MG63 (cell line): ENCODE measurements at regions not wholly inside any gene's neighbourhood (a gene's known extent, or its start where the extent isn't known, plus 50 kb on each side); places are given as distances from the start of the nearest gene placed in this dataset.
A peak's percentile ranks its signal among the peaks of the same experiment; 100 is the strongest.

Experiments used
- DNase-seq: peaks from one replicate; pipeline ENCODE4 v3.0.0-alpha.2; 2020
- H3K27me3 ChIP-seq: fragments of 250-450 bp; sonication (Bioruptor Pico); 2 replicates; pipeline ENCODE4 v1.5.1; 2020; ENCODE audit warnings: mild to moderate bottlenecking, moderate library complexity
- H3K36me3 ChIP-seq: fragments of 250-450 bp; sonication (Bioruptor Pico); 2 replicates; pipeline ENCODE4 v1.5.1; 2020; ENCODE audit warnings: mild to moderate bottlenecking, moderate library complexity
- H3K4me3 ChIP-seq: fragments of 250-450 bp; sonication (Bioruptor Pico); 2 replicates; pipeline ENCODE4 v1.5.1; 2020; ENCODE audit warnings: mild to moderate bottlenecking, moderate library complexity
- H3K9me3 ChIP-seq: fragments of 250-450 bp; sonication (Bioruptor Pico); 2 replicates; pipeline ENCODE4 v1.5.1; 2020; ENCODE audit warnings: mild to moderate bottlenecking, moderate library complexity

- Histone ChIP-seq H3K27me3 (no peaks in the 10 kb centered on the region), H3K9me3 (no peaks in the 10 kb centered on the region), H3K36me3 (no peaks in the 10 kb centered on the region), H3K4me3 (no peak overlapping the region)
- no peak for DNase-seq
Observed at GRCh38 chr1:93815366-93816110, 63.5 kb downstream of the DNTTIP2 start.

GRCh38 chr1:93814795-93815340 is 64.1 kb downstream of the DNTTIP2 start:
- H3K36me3 ChIP-seq = no peaks in the 10 kb centered on the region
- no peaks in the 10 kb centered on the region for H3K27me3 ChIP-seq
- no peak overlapping the region for H3K4me3 ChIP-seq
- no peaks in the 10 kb centered on the region for H3K9me3 ChIP-seq
- no peak for DNase-seq

DNA sequence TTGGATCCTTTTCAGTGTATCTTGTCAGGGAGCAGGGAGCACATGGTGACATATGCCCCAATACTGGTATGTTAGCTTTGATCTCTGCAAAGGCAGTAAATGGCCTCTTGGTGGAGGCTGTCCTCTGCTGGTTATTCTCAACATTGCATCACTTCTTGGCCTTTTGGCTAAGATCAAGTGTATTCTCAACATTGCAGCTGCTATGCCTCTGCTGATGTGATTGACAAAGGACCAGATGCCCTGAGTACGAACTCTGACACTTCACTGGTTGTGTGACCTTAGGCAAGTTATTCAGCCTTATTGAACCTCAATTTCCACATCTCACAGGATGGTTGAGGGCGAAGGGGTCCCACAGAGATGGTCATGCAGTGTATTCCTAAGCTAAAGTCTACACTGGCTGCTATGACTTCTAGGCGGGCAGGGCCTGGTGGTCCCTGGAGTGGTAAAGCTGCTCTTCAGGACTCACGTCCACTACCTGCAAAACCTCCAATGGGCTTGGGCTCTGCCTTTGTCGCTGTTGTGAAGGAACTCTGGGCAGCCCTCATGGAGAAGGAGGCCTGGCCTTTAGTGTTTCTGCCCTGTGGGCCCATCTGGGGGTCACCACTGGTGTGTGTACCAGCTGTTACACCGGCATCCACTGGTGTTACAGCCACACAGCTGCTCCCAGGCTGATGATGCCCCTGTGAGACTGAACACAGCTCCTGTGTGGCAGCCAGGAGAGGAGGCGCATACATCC is 64.8 kb downstream of the DNTTIP2 start:
- H3K9me3 ChIP-seq = no peaks in the 10 kb centered on the region
- no peaks in the 10 kb centered on the region for H3K27me3 ChIP-seq
- H3K4me3 ChIP-seq = no peak overlapping the region
- H3K36me3 ChIP-seq = no peaks in the 10 kb centered on the region
- DNase-seq = peak; percentile 51

- DNase-seq = peak; percentile 19
- no peak overlapping the region for H3K4me3 ChIP-seq
Observed at GRCh38 chr1:93813076-93813475, 65.9 kb downstream of the DNTTIP2 start.

GRCh38 chr1:93811326-93812065 is 67.5 kb downstream of the DNTTIP2 start:
- no peaks in the 10 kb centered on the region for H3K27me3 ChIP-seq
- no peaks in the 10 kb centered on the region for H3K36me3 ChIP-seq
- DNase-seq = no peak
- peaks cover 9% of the 10 kb centered on the region for H3K9me3 ChIP-seq
- no peak overlapping the region for H3K4me3 ChIP-seq

More at GRCh38 chr1:93813076-93813475, 65.9 kb downstream of the DNTTIP2 start:
- Histone ChIP-seq H3K36me3 (no peaks in the 10 kb centered on the region), H3K9me3 (peaks cover 5% of the 10 kb centered on the region), H3K27me3 (no peaks in the 10 kb centered on the region)

- Histone ChIP-seq H3K4me3 (no peak overlapping the region), H3K36me3 (no peaks in the 10 kb centered on the region), H3K27me3 (no peaks in the 10 kb centered on the region), H3K9me3 (peaks cover 9% of the 10 kb centered on the region)
- DNase-seq = no peak
Observed at GRCh38 chr1:93810316-93810715, 68.7 kb downstream of the DNTTIP2 start.

GRCh38 chr1:93808871-93809270 is 70.1 kb downstream of the DNTTIP2 start:
- H3K9me3 ChIP-seq = peaks cover 9% of the 10 kb centered on the region
- H3K36me3 ChIP-seq = no peaks in the 10 kb centered on the region
- H3K27me3 ChIP-seq = no peaks in the 10 kb centered on the region
- DNase-seq = no peak
- no peak overlapping the region for H3K4me3 ChIP-seq

- Histone ChIP-seq H3K27me3 (no peaks in the 10 kb centered on the region), H3K4me3 (no peak overlapping the region), H3K9me3 (peaks cover 9% of the 10 kb centered on the region), H3K36me3 (no peaks in the 10 kb centered on the region)
- no peak for DNase-seq
Observed at GRCh38 chr1:93807311-93807930, 71.6 kb downstream of the DNTTIP2 start.

GRCh38 chr1:93805027-93805610 is 73.9 kb downstream of the DNTTIP2 start:
- DNase-seq = no peak

GRCh38 chr1:93804412-93804811 is 74.6 kb downstream of the DNTTIP2 start:
- Histone ChIP-seq H3K4me3 (no peak overlapping the region), H3K9me3 (peaks cover 9% of the 10 kb centered on the region), H3K36me3 (no peaks in the 10 kb centered on the region), H3K27me3 (no peaks in the 10 kb centered on the region)
- peak; percentile 83 for DNase-seq

More at GRCh38 chr1:93805027-93805610, 73.9 kb downstream of the DNTTIP2 start:
- no peaks in the 10 kb centered on the region for H3K36me3 ChIP-seq
- no peaks in the 10 kb centered on the region for H3K27me3 ChIP-seq
- H3K9me3 ChIP-seq = peaks cover 9% of the 10 kb centered on the region
- H3K4me3 ChIP-seq = no peak overlapping the region

GRCh38 chr1:93801471-93801870 is 77.5 kb downstream of the DNTTIP2 start:
- DNase-seq = peak; percentile 33

GRCh38 chr1:93800856-93801255 is 78.2 kb downstream of the DNTTIP2 start:
- no peak for DNase-seq
- Histone ChIP-seq H3K4me3 (no peak overlapping the region), H3K9me3 (no peaks in the 10 kb centered on the region), H3K36me3 (no peaks in the 10 kb centered on the region), H3K27me3 (no peaks in the 10 kb centered on the region)

More at GRCh38 chr1:93801471-93801870, 77.5 kb downstream of the DNTTIP2 start:
- H3K36me3 ChIP-seq = no peaks in the 10 kb centered on the region
- no peaks in the 10 kb centered on the region for H3K27me3 ChIP-seq
- H3K4me3 ChIP-seq = no peak overlapping the region
- H3K9me3 ChIP-seq = no peaks in the 10 kb centered on the region

GRCh38 chr1:93798291-93798690 is 80.7 kb downstream of the DNTTIP2 start:
- Histone ChIP-seq H3K4me3 (no peak overlapping the region), H3K9me3 (no peaks in the 10 kb centered on the region), H3K36me3 (no peaks in the 10 kb centered on the region), H3K27me3 (no peaks in the 10 kb centered on the region)
- DNase-seq = peak; percentile 29

GRCh38 chr1:93784538-93784937 is 94.5 kb downstream of the DNTTIP2 start:
- DNase-seq = no peak
- H3K9me3 ChIP-seq = peaks cover 5% of the 10 kb centered on the region; the same call in 1 of the 2 replicates

DNA sequence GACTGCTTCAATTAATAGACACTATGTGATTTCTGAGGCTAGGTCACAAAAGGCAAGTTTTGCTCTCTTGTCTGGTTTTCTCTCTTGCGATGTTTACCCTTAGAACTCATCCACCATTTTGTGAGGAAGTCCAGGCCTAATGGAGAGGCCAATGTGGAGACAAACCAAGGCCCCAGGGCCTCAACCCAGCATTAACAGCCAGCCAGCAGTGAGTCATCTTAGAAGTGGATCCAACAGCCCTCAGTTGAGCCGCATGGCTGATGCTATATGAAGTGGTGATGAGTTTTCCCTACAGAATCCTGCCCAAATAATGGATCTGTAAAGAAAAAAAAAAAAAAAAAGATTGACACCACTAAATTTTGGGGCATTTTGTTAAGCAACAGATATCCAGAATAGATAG is 95.1 kb downstream of the DNTTIP2 start:
- H3K4me3 ChIP-seq = no peak overlapping the region
- no peaks in the 10 kb centered on the region for H3K27me3 ChIP-seq
- 0 out of 2 replicates have a peak, but pooled peaks cover 2% of the 10 kb centered on the region for H3K9me3 ChIP-seq
- no peaks in the 10 kb centered on the region for H3K36me3 ChIP-seq
- no peak for DNase-seq

More at GRCh38 chr1:93784538-93784937, 94.5 kb downstream of the DNTTIP2 start:
- no peaks in the 10 kb centered on the region for H3K27me3 ChIP-seq
- H3K4me3 ChIP-seq = no peak overlapping the region
- H3K36me3 ChIP-seq = no peaks in the 10 kb centered on the region

GRCh38 chr1:93779540-93780165 is 98.0 kb upstream of the BCAR3 start:
- DNase-seq = no peak
- no peaks in the 10 kb centered on the region for H3K36me3 ChIP-seq
- H3K4me3 ChIP-seq = no peak overlapping the region
- H3K27me3 ChIP-seq = peaks cover 5% of the 10 kb centered on the region; the same call in 1 of the 2 replicates
- 0 out of 2 replicates have a peak, but pooled peaks cover 2% of the 10 kb centered on the region for H3K9me3 ChIP-seq
